HUES48 (cell line): ENCODE measurements at regions not wholly inside any gene's neighbourhood (a gene's known extent, or its start where the extent isn't known, plus 50 kb on each side); places are given as distances from the start of the nearest gene placed in this dataset.

Experiments used
- H3K27ac ChIP-seq: one replicate; pipeline ENCODE4 v1.7.0; 2013; ENCODE audit warnings: low read depth, low read length, inconsistent platforms
- H3K27me3 ChIP-seq: 2 replicates; pipeline ENCODE4 v1.6.1; 2013; ENCODE audit warnings: mild to moderate bottlenecking, low read length; ENCODE audit not compliant: control insufficient read depth, insufficient read depth
- H3K36me3 ChIP-seq: 2 replicates; pipeline ENCODE4 v1.6.1; 2013; ENCODE audit warnings: low read length; ENCODE audit not compliant: control insufficient read depth, insufficient read depth
- H3K4me1 ChIP-seq: 2 replicates; pipeline ENCODE4 v1.6.1; 2013; ENCODE audit warnings: mild to moderate bottlenecking, low read length; ENCODE audit not compliant: control insufficient read depth, insufficient read depth
- H3K4me3 ChIP-seq: 2 replicates; pipeline ENCODE4 v1.5.1; 2013; ENCODE audit warnings: mild to moderate bottlenecking, low read depth, low read length
- H3K9ac ChIP-seq: 2 replicates; pipeline ENCODE4 v1.6.1; 2013; ENCODE audit warnings: mild to moderate bottlenecking, low read depth, low read length, moderate library complexity
- H3K9me3 ChIP-seq: 2 replicates; pipeline ENCODE4 v1.6.1; 2013; ENCODE audit warnings: low read length; ENCODE audit not compliant: control insufficient read depth, insufficient read depth

DNA sequence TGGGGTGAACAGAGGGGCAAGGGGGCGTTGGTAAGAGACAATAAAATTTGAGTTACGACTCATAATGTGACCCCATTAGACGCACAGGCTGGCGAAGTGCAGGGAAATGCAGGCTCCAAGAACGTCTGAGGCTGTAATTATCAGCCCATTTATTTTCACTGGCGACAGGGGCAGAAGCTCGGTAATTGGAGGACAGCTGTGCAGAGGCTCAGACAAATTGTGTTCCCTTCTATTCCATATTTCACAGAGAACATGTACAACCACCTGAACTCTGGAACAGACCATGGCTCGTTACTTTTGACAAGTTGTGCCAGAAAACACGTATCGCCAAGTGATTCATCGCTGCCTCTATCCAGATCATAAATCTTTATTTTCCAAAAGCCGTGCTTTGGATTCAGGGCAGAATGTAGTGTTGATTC, 137.3 kb upstream of the FRMD4A start:
- Histone ChIP-seq H3K4me1 (no peaks in the 10 kb centered on the region), H3K27me3 (no peaks in the 10 kb centered on the region), H3K9me3 (0 out of 2 replicates have a peak, but pooled peaks cover 5% of the 10 kb centered on the region), H3K36me3 (no peaks in the 10 kb centered on the region), H3K27ac (no peak overlapping the region), H3K4me3 (no peak overlapping the region), H3K9ac (no peak overlapping the region)

DNA sequence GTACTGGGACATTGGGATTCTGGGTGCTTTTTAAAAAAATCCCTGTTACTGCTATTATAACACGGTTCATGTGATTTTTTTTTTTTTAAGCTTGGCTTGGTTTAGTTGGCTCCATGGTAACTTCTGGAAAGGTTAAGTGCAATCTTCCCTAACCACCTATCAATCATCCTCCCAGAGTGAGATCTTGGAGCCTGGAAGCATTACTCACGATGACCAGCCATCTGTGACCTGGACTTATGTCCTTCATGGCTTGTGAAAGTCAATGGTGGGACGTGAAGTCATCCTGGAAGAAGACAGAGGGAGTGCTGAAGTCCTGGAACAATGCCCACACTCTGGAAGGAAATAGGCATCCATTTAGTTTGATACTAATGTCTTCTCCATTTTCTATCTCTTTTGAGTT, 135.5 kb upstream of the FRMD4A start:
- no peak overlapping the region for H3K9ac ChIP-seq
- no peaks in the 10 kb centered on the region for H3K36me3 ChIP-seq
- no peaks in the 10 kb centered on the region for H3K27me3 ChIP-seq
- H3K4me1 ChIP-seq = no peaks in the 10 kb centered on the region
- H3K4me3 ChIP-seq = no peak overlapping the region
- 0 out of 2 replicates have a peak, but pooled peaks cover 5% of the 10 kb centered on the region for H3K9me3 ChIP-seq
- no peak overlapping the region for H3K27ac ChIP-seq

DNA sequence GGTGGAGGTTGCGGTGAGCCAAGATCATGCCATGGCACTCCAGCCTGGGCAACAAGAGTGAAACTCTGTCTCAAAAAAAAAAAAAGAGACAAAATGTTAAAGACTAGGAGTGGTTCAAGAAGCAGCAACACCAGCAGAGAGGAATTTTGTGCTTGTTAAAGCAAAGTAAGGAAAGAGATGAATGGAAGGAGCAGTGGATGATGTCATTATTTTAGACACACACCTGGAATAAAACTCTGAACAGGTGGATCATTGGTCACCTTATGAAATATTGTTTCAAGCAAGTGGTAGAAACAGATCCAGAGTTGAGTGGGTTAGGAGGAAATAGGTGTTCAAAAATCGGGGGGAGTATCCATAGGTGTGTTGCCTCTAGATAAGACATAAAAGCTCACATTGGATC, 129.7 kb upstream of the FRMD4A start:
- Histone ChIP-seq H3K4me3 (no peak overlapping the region), H3K36me3 (no peaks in the 10 kb centered on the region), H3K27ac (no peak overlapping the region), H3K9me3 (0 out of 2 replicates have a peak, but pooled peaks cover 4% of the 10 kb centered on the region), H3K27me3 (no peaks in the 10 kb centered on the region), H3K4me1 (no peaks in the 10 kb centered on the region), H3K9ac (no peak overlapping the region)

DNA sequence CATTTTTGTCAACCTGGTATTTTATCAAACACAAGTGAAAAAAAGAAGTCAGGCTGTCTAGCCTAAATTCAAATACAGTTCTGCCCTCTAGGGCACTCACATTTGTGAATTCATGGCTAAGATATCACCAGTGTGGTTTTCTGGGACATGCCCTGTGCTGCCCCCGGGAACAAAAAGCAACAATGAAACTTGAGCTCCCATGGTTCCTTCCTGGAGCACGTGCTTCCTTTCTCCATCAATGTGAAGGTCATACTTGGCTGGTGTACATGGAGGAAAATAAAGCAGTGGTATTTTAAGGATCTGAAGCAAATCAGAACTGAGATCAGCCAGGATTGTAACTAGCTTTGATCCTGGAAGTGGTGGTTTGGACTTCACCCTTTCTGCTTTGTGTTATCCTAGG, 128.9 kb upstream of the FRMD4A start:
- no peaks in the 10 kb centered on the region for H3K36me3 ChIP-seq
- 0 out of 2 replicates have a peak, but pooled peaks cover 4% of the 10 kb centered on the region for H3K9me3 ChIP-seq
- no peak overlapping the region for H3K4me3 ChIP-seq
- H3K4me1 ChIP-seq = no peaks in the 10 kb centered on the region
- no peaks in the 10 kb centered on the region for H3K27me3 ChIP-seq
- H3K27ac ChIP-seq = no peak overlapping the region
- H3K9ac ChIP-seq = no peak overlapping the region

DNA sequence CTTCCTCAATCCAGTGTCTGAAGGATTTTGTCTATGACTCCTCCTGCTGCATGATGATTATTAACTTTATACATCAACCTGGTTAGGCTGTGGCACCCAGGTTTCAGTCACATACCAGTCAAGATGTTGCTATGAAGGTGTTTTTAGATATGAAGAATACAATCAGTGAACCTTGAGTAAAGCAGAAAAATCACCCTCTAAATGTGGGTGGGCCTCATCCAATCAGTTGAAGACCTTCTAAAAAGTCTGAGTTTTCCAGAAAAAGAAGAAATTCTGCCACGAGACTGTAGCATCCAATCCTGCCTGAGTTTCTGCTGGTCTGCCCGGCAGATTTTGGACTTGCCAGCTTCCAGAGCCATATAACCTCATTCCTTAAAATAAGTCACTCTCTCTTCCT, 126.1 kb upstream of the FRMD4A start:
- H3K9ac ChIP-seq = no peak overlapping the region
- H3K36me3 ChIP-seq = no peaks in the 10 kb centered on the region
- H3K4me1 ChIP-seq = no peaks in the 10 kb centered on the region
- H3K27ac ChIP-seq = no peak overlapping the region
- H3K9me3 ChIP-seq = 0 out of 2 replicates have a peak, but pooled peaks cover 4% of the 10 kb centered on the region
- no peaks in the 10 kb centered on the region for H3K27me3 ChIP-seq
- no peak overlapping the region for H3K4me3 ChIP-seq

DNA sequence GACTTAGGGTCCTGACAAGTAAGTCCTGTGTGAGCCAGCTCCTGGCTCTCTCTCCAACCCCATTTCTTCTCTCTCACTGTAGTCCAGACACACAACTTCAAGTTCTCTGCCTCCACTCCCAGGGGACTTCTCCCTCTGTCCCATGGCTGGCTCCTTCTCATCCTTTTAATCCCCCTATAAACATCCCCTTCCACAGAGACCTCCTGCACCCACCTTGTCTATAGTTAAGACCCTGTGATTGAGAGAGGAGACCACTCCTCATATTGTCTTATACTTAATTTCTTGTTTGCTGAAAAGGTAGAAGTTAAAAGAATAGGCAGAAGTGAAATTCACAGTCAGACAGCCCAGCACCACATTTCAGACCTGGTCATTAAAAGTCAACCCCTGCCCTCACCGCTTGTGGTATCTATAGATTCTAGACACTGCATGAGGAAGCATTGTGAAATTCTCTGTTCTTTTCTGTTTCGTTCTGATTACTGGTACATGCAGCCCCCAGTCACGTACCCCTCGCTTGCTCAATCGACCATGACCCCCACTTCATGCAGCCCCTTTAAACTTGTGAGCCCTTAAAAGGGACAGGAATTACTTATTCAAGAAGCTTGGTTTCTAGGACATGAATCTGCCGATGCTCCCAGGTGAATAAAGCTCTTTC, 125.6 kb upstream of the FRMD4A start:
- H3K4me3 ChIP-seq = no peak overlapping the region
- 0 out of 2 replicates have a peak, but pooled peaks cover 4% of the 10 kb centered on the region for H3K9me3 ChIP-seq
- H3K4me1 ChIP-seq = no peaks in the 10 kb centered on the region
- H3K27ac ChIP-seq = no peak overlapping the region
- H3K27me3 ChIP-seq = no peaks in the 10 kb centered on the region
- no peaks in the 10 kb centered on the region for H3K36me3 ChIP-seq
- no peak overlapping the region for H3K9ac ChIP-seq

DNA sequence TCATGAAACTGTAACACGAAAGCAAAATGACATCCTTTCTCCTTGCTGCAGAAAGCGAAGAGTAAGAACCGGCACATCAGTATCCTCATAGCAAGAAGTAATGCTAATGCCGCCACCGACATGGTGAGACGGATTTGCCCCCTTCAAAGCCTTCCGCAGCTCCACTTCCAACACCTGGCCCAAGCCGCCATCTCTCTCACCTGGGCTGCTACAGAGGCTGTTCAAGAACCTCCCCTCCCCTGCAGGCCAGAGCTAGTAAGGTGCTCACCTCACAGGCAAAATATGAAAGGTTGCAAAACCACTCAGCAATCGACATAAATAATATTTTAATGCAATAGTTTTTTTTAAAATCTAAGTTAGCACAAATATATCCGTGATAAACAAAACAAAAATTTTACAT, 123.9 kb upstream of the FRMD4A start:
- Histone ChIP-seq H3K27ac (no peak overlapping the region), H3K9ac (no peak overlapping the region), H3K4me1 (no peaks in the 10 kb centered on the region), H3K9me3 (0 out of 2 replicates have a peak, but pooled peaks cover 4% of the 10 kb centered on the region), H3K4me3 (no peak overlapping the region), H3K36me3 (no peaks in the 10 kb centered on the region), H3K27me3 (no peaks in the 10 kb centered on the region)

DNA sequence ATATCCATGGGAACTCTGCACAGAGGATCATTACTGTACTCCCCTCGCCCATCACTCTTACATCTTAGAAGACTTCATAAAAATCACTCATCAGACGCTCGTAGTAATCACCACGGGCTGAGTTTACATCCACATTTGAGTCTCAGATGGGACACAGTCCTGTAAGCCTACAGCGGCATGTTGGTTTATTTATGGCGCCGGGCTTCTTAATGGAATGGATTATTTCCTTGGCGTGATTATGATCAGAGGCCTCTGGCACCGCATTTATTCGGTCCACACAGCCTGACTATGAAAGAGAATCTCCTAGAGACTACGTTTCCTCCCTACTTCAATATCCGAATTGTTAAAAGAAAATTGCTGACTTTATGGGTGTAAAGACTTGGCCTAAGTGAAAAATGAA, 123.5 kb upstream of the FRMD4A start:
- 0 out of 2 replicates have a peak, but pooled peaks cover 4% of the 10 kb centered on the region for H3K9me3 ChIP-seq
- H3K4me1 ChIP-seq = no peaks in the 10 kb centered on the region
- H3K27ac ChIP-seq = no peak overlapping the region
- no peaks in the 10 kb centered on the region for H3K36me3 ChIP-seq
- H3K9ac ChIP-seq = no peak overlapping the region
- H3K4me3 ChIP-seq = no peak overlapping the region
- no peaks in the 10 kb centered on the region for H3K27me3 ChIP-seq

DNA sequence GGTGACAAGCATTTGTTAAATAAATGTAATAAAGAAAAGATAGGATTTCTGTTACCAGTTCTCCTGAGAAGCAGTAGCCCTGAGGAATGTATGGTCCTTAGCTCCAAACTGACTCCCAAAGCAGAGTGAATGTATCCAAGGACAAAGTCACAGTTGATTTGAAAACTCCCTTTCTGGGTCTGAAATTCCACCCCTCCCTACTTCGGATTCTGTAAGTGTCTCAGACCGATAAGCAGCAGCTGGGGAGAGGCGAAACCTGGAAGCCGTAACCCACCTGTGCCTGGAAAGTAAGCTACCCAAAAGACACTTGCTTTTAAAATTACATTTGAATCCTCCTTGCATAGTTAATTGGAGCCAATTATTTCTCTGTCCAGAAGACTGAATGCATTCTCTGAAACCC, 122.9 kb upstream of the FRMD4A start:
- Histone ChIP-seq H3K9me3 (0 out of 2 replicates have a peak, but pooled peaks cover 4% of the 10 kb centered on the region), H3K4me1 (no peaks in the 10 kb centered on the region), H3K27ac (no peak overlapping the region), H3K9ac (no peak overlapping the region), H3K36me3 (no peaks in the 10 kb centered on the region), H3K27me3 (no peaks in the 10 kb centered on the region), H3K4me3 (no peak overlapping the region)

DNA sequence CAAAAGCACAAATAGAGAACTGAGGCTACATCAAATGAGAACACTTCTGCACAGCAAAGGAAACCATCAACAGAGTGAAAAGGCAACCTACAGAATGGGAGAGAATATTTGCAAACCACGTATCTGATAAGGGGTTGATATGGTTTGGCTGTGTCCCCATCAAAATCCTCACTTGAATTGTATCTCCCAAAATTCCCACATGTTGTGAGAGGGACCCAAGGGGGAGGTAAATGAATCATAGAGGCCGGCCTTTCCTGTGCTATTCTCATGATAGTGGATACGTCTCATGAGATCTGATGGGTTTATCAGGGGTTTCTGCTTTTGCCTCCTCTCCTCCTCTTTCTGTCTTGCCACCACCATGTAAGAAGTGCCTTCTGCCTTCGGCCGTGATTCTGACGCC, 120.6 kb upstream of the FRMD4A start:
- Histone ChIP-seq H3K9me3 (no peaks in the 10 kb centered on the region), H3K4me3 (no peak overlapping the region), H3K27ac (no peak overlapping the region), H3K36me3 (no peaks in the 10 kb centered on the region), H3K27me3 (no peaks in the 10 kb centered on the region), H3K4me1 (no peaks in the 10 kb centered on the region), H3K9ac (no peak overlapping the region)

DNA sequence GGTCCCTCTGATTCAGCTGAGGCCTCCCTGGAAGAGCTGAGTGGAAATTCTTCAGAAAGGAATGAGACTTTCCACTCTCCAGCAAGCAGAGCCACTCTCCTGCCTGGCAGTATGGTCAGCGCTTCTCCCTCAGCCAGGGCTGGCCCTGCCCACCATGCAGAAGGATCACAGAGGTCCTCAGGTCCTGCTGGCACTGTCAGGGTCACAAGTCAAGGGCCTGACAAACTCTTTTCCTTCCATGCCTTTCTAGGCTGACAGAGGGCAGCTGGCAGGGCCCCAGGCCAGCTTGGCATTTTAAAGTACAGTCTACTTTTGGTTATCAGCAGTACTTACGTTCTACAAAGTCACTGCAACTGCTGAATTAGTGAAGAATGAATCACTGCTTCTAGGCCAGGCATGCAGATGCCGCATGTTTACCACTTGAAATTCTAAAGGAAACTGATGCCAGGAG, 119.3 kb upstream of the FRMD4A start:
- Histone ChIP-seq H3K4me3 (no peak overlapping the region), H3K9ac (no peak overlapping the region), H3K36me3 (no peaks in the 10 kb centered on the region), H3K27me3 (no peaks in the 10 kb centered on the region), H3K9me3 (no peaks in the 10 kb centered on the region), H3K4me1 (no peaks in the 10 kb centered on the region), H3K27ac (no peak overlapping the region)
